ENCODE measurements at regions not wholly inside any gene's neighbourhood (a gene's known extent, or its start where the extent isn't known, plus 50 kb on each side); places are given as distances from the start of the nearest gene placed in this dataset.

DNA sequence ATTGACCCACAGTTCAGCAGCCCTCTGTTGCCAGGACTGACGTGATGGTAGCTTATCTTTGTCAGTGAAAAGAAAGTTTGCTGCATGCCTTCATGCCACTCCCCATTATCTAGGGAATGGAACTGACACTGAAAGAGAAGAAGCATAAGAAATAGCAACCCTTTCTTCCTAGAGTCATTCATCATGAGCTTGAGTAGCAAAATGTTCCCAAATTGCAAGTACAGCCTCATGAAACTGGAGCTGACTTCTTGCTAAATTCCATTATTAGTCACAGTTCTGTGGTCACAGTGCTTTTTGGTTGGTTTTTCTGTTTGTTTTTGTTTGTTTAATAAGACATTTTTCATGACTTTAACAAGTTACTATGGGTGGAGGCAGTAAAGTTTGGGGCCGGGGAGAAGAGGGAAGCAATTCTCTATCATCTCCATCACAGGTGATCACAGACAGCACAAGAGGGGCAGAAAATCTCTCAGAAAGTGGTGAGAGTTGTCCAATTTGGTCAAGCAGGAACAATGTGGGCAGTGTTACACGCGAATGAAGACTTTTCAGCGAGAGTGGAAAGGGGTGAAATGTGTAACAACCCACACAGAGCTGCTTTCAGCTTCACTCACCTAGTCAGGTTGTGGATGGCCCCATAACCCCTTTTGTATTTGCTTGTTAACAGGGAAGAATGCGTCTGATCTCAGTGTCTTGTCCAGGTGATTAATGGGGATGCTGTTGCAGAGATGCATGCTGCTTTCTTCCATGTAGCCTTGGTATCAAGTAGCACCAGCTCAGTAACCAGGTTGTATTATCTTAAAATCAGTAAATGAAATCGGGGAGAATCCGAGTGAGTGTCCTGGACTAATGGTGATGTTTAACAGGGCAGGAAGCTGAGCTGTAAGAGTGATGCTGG, 440.4 kb downstream of the DMRT2 start:
- no peaks in the 10 kb centered on the region for H3K9me3 ChIP-seq (ENCODE audit: low read length)
- H3K4me3 ChIP-seq (ENCODE audit: low read length), result no peak overlapping the region
- H3K79me2 ChIP-seq (replicated peaks; ENCODE audit: insufficient read depth, low read length), result no peaks in the 10 kb centered on the region
- no peak overlapping the region for H3K4me2 ChIP-seq (ENCODE audit: low read length)
- H4K20me1 ChIP-seq (ENCODE audit: insufficient read depth), result no peaks in the 10 kb centered on the region
- no peaks in the 10 kb centered on the region for H3K27me3 ChIP-seq (ENCODE audit: insufficient read depth, low read depth, low read length)
- H3K9me2 ChIP-seq (ENCODE audit: insufficient read depth, low read length), result no peaks in the 10 kb centered on the region
- TF ChIP-seq EZH2 (IDR thresholded peaks at IDR 0.05; ENCODE audit: borderline replicate concordance, insufficient read depth, low read length, poor library complexity, severe bottlenecking) (no peak), EP300 (conservative IDR thresholded peaks at IDR 0.05; ENCODE audit: poor library complexity, severe bottlenecking) (no peak), SMC3 (conservative IDR thresholded peaks at IDR 0.05; ENCODE audit: poor library complexity) (no peak), CTCF (IDR thresholded peaks at IDR 0.05; ENCODE audit: poor library complexity, severe bottlenecking) (no peak), TAF1 (IDR thresholded peaks at IDR 0.05; ENCODE audit: low read depth) (no peak), RAD21 (conservative IDR thresholded peaks at IDR 0.05) (no peak), MXI1 (conservative IDR thresholded peaks at IDR 0.05; ENCODE audit: poor library complexity, severe bottlenecking) (no peak)
- no peak overlapping the region for H2AFZ ChIP-seq (ENCODE audit: low read depth, low read length)
- H3F3A ChIP-seq (ENCODE audit: insufficient read depth, low read length, poor library complexity, severe bottlenecking), result no peaks in the 10 kb centered on the region
- no peak overlapping the region for H3K27ac ChIP-seq (ENCODE audit: low read length)
- H3K9ac ChIP-seq (ENCODE audit: low read length), result no peak overlapping the region
- H3K36me3 ChIP-seq (ENCODE audit: insufficient read depth, low read length), result no peaks in the 10 kb centered on the region

DNA sequence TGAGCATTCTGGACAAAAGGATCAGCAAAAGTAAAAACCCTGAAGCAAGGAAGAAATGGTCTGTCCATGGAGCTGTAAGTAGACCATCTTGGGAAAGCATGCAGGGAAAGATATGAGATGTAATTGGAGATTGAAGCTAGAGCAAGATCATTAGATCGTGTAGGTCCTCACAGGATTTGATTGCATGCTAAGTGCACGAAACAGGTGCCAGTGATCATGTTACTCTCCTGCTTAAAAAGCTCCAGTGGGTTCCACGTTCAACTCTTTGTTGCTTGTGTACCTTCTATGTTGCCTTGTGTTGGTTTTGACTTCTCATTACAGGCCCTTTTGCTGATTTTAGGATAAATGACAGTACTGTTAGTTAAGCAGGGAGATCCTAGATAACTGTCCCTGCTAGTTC, 442.0 kb downstream of the DMRT2 start:
- Histone ChIP-seq H3K9me3 (ENCODE audit: low read length) (no peaks in the 10 kb centered on the region), H3K4me2 (ENCODE audit: low read length) (no peak overlapping the region), H3K9ac (ENCODE audit: low read length) (no peak overlapping the region), H4K20me1 (ENCODE audit: insufficient read depth) (no peaks in the 10 kb centered on the region), H3F3A (ENCODE audit: insufficient read depth, low read length, poor library complexity, severe bottlenecking) (no peaks in the 10 kb centered on the region), H3K27ac (ENCODE audit: low read length) (no peak overlapping the region), H3K36me3 (ENCODE audit: insufficient read depth, low read length) (no peaks in the 10 kb centered on the region), H3K27me3 (ENCODE audit: insufficient read depth, low read depth, low read length) (no peaks in the 10 kb centered on the region), H3K9me2 (ENCODE audit: insufficient read depth, low read length) (no peaks in the 10 kb centered on the region), H3K4me3 (ENCODE audit: low read length) (no peak overlapping the region), H2AFZ (ENCODE audit: low read depth, low read length) (no peak overlapping the region), H3K79me2 (replicated peaks; ENCODE audit: insufficient read depth, low read length) (no peaks in the 10 kb centered on the region)
- TF ChIP-seq MXI1 (conservative IDR thresholded peaks at IDR 0.05; ENCODE audit: poor library complexity, severe bottlenecking) (no peak), EZH2 (IDR thresholded peaks at IDR 0.05; ENCODE audit: borderline replicate concordance, insufficient read depth, low read length, poor library complexity, severe bottlenecking) (no peak), REST (IDR thresholded peaks at IDR 0.05; ENCODE audit: borderline replicate concordance) (no peak), RAD21 (conservative IDR thresholded peaks at IDR 0.05) (no peak), POLR2AphosphoS5 (IDR thresholded peaks at IDR 0.05) (no peak), TAF1 (IDR thresholded peaks at IDR 0.05; ENCODE audit: low read depth) (no peak), CTCF (IDR thresholded peaks at IDR 0.05; ENCODE audit: poor library complexity, severe bottlenecking) (no peak), SMC3 (conservative IDR thresholded peaks at IDR 0.05; ENCODE audit: poor library complexity) (no peak), EP300 (conservative IDR thresholded peaks at IDR 0.05; ENCODE audit: poor library complexity, severe bottlenecking) (no peak)

Measured in neural cell (in vitro differentiated cells).